Hematopoietic multipotent progenitor cell treated with erythropoietin and hydrocortisone succinate and interleukin-3 and kit ligand, for 8 days (in vitro differentiated cells): ENCODE measurements at regions not wholly inside any gene's neighbourhood (a gene's known extent, or its start where the extent isn't known, plus 50 kb on each side); places are given as distances from the start of the nearest gene placed in this dataset.
"Not testable (repeated sequence)": the region's sequence is repeated elsewhere in the genome, so short reads cannot be mapped to it uniquely, and the experiment has no call there.

Source experiments
- DNase-seq: peaks from one replicate; pipeline ENCODE4 v3.0.0-alpha.2; 2015

- DNase-seq: no peak
Observed at GRCh38 chr22:26770624-26771023, 113.2 kb downstream of the MIAT start.

DNA sequence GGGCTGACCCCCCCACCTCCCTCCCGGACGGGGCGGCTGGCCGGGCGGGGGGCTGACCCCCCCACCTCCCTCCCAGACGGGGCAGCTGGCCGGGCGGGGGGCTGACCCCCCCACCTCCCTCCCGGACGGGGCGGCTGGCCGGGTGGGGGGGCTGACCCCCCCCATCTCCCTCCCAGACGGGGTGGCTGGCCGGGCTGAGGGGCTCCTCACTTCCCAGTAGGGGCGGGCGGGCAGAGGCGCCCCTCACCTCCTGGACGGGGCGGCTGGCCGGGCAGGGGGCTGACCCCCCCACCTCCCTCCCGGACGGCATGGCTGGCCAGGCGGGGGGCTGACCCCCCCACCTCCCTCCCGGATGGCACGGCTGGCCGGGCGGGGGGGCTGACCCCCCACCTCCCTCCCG lies 115.7 kb downstream of the MIAT start:
- not testable (repeated sequence) for DNase-seq

DNA sequence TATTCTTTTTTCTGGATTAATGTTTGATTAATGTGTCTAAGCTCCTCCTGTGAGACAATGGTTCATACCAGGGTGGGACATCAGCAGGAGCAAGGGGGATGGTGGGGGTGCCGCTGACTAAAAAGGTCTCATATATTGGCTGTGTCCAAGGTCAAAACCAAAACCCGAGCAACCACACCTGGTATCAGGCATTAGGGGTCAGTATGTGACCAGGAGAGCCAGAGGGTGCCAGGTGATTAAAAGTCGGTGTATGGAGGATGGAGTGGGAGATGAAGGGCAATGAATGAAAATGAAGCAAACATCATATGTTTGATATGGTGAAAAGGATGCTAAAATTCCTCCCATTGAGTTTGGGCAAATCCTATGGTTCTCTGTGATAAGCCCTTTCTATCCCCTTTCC lies 118.0 kb downstream of the MIAT start:
- DNase-seq: no peak

- DNase-seq: no peak
Observed at GRCh38 chr22:26777156-26777801, 119.9 kb downstream of the MIAT start.

- no peak for DNase-seq
Observed at GRCh38 chr22:26778372-26778771, 121.0 kb downstream of the MIAT start.

- DNase-seq: no peak
Observed at GRCh38 chr22:26779108-26779507, 121.7 kb downstream of the MIAT start.

DNA sequence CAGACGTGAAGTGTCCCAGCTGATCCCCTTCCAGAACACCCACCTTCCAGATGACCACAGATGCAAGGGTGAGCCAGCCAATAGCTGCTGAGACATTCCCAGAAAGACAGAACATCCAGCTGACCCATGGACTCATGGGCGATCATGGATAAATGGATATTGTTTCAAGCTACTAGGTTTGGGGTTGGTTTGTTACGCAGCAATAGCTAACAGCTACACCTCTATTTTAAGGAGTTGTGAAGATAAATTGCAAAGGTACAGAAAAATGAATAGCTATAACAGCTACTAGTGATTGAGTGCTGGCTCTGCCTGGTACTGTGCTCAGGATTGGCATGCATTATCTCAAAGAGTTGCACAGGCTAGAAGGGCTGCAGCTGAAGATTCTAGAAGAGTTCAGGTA lies 122.5 kb downstream of the MIAT start:
- no peak for DNase-seq

- DNase-seq: no peak
Observed at GRCh38 chr22:26780521-26780920, 123.1 kb downstream of the MIAT start.

DNA sequence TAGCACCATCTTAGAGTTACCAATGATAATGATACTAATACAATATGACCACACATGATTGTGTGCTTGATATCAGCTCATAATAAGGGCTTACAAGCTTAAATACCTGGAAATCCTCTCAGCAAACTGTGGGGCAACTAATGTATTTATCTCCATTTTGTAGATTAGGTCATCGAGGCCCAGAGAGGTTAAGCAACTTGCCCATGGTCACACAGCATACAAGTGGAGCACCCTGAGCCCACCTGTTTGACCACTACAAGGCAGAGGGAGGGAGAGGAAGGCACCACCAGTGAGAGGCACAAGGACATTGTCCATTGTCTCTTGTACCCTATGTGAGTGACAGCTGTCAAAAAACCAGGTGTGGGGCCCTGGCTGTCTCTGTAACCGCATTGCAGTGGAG lies 123.7 kb downstream of the MIAT start:
- no peak for DNase-seq

- no peak for DNase-seq
Observed at GRCh38 chr22:26781596-26781995, 124.2 kb downstream of the MIAT start.

DNA sequence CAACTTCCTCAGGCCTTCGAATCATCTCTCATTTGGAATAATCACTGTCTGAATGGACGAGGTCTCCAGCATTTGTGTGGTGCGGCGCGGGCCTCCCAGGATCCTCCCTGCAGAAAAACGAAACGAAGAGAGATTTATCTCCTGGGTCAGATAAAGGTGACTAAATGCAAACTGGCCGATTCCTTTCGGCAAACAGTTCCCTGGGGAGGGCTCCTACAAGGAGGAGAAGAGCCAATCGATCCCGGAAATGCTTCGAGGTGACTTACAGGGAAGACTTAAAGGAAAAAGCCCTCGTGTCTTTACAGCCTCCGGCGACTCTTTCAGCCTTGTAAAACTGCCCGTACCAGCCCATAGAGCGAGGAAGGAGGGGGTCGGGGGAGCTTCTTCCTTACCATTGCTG lies 126.5 kb downstream of the MIAT start:
- no peak for DNase-seq

- DNase-seq: no peak
Observed at GRCh38 chr22:26784772-26785171, 127.4 kb downstream of the MIAT start.

DNA sequence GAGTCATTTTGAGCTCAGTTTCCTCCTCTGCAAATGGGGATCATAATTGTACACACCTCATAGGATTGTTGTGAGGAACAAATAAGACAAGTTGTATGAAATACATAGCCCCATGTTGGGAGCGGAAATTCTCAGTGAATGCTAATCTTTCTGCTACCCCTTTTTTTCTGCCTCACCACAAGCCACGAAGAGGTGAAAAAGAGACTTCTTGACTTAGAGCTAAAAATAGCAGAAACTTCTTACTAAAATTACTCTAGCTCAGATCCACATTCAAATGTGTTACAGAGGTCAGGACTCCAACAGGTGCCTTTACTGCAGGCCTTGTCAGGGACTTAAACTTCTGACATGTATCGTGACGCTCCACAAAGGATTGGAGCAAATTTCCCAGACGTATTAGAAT lies 128.5 kb downstream of the MIAT start:
- DNase-seq: no peak

GRCh38 chr22:26786398-26786797 lies 129.0 kb downstream of the MIAT start:
- DNase-seq: no peak

GRCh38 chr22:26789951-26790350 lies 132.6 kb downstream of the MIAT start:
- DNase-seq: no peak

DNA sequence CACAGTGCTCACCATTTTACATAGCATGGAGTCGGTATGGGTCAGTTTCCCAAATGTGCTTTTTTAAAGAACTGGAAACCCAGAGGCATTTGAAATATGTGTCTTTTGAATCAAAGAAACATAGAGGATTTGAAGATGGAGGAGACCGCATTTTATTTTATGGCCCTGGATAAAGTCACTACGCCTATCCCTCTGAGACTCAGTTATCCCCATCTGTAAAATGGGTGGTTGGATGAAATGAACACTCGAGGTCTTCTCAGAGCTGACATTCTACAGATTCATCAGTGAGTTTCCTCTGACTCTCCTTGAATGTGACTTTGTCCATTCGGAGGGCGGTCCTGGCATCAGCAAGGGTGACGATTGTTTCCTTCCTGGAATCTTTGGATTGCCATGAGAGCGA lies 135.1 kb downstream of the MIAT start:
- DNase-seq: no peak

GRCh38 chr22:26796785-26797184 lies 139.4 kb downstream of the MIAT start:
- DNase-seq: no peak

DNA sequence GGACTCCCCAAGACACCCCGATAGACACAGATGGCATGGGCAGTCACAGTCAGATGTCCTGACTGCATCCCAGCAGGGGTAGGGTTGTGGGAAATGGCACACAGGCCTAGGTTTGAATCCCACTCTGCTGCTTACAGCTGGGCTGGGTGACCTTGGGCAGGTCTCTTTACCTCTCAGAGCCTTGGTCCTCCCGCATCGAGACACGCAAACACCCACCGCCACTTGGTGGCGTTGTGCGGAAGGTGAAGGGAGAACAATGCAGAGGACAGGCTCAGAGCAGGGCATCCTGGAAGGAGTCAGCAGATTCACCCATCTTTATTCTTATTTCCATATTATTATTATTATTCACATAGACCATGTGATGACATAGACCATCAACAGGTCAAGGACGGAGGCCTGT lies 140.5 kb downstream of the MIAT start:
- DNase-seq: peak; percentile 18

GRCh38 chr22:26798462-26799065 lies 141.2 kb downstream of the MIAT start:
- DNase-seq: no peak

DNA sequence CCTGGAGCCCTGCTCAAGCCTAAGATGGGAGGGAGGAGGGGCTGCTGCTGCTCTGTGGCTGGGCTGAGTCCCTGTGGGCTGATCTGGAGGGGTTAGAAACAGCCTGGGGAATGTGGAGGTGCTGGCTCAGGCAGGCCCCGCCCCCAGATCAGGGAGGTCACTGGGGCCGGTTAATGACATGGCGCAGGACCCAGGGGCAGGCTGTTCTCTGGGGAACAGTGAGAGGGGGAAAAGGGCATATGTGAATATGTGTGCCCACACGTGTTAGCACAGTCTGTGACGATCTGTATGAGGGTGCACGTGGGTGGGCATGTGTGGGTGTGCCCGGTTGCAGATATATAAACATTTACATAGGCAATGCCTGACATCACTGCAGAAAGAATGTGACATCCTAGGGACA lies 143.5 kb downstream of the MIAT start:
- no peak for DNase-seq

- no peak for DNase-seq
Observed at GRCh38 chr22:26801449-26801848, 144.1 kb downstream of the MIAT start.

GRCh38 chr22:26804315-26804714 lies 146.9 kb downstream of the MIAT start:
- DNase-seq: no peak

DNA sequence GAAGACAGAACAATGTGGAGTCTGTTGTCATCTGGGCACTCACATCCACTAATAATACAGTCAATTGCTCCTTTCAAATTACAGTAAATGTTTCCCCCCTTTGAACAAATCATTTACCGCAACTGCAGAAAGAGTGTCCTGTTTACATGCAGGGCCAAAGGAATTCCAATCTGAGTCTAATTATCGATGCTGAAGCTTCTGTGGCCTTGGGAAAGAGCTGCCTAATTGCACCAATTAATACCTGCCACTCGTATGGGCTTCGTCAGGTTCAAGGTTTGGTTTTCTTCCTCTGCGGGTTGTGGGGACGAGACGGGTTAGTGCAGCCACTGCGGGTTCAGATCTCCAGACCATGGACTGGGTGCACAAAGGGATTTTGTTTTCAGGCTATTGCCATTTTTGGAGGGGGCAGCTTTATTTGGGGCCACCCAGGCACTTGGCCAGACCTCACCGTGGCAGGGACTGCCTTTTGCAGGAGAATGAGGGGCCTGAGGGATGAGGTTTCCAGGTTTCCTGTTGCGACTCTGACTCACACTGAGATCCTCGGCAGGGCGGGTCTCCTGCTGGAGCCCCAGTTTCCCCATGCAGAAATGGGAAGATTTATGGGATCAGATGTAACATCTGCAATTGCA lies 147.6 kb downstream of the MIAT start:
- DNase-seq: no peak

DNA sequence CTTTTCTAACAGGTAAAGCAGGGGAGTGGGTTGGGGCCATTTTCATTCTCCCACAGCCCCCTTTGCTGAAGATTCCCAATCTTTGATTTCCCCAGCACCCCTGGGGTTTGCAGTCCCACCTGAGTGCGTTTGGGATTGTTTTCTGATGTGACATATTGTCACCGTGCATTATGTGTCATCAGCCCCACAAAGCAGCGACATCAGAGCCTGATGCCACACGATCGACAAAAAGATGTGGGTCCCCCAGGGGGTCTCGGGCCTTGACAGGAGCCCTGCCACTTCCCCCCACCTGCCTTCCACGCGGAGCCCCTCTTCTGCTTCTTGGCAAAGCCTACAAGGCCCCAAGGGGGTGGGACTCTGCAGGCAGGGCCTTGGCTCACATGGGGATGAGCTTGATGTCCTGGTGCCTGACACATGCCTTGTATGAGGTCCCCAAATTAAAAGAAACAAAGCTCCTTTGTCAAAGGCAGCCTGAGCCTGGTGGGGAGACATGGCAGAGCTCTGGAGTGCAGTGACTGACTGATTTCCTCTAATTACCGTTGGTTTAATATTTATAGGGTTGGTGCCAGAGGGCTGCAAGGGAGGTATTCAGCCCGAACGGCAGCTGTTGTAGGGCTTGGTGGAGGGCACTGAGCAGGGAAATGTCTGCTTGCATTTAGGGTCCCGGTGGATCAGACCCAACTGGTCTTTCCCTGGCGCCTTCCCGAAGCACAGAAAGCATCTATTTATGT lies 149.2 kb downstream of the MIAT start:
- DNase-seq: no peak
